ENCODE measurements at regions not wholly inside any gene's neighbourhood (a gene's known extent, or its start where the extent isn't known, plus 50 kb on each side); places are given as distances from the start of the nearest gene placed in this dataset.
A peak's percentile ranks its signal among the peaks of the same experiment; 100 is the strongest.

GRCh38 chr5:96146675-96147074 lies 185.0 kb upstream of the ELL2 start:
- no peak for TF ChIP-seq CTCF (IDR thresholded peaks at IDR 0.05)
- no peak for DNase-seq
- peak in 3 of 4 donors; percentile 57 to 78 (median 72) for ATAC-seq
- 79 to 82% methylated on average over 2 of the region's 2 CpGs for WGBS, 2 donors
- Histone ChIP-seq H3K4me3 (no peak overlapping the region), H3K27ac (no peak overlapping the region), H3K4me1 (peaks cover 3 to 13% (median 8%) of the 10 kb centered on the region in 3 donors), H3K27me3 (no peaks in the 10 kb centered on the region), H3K36me3 (no peaks in the 10 kb centered on the region), H3K9me3 (no peaks in the 10 kb centered on the region)
- no peak for FAIRE-seq
- intact Hi-C loops (cut with DNase I): no loop called here

DNA sequence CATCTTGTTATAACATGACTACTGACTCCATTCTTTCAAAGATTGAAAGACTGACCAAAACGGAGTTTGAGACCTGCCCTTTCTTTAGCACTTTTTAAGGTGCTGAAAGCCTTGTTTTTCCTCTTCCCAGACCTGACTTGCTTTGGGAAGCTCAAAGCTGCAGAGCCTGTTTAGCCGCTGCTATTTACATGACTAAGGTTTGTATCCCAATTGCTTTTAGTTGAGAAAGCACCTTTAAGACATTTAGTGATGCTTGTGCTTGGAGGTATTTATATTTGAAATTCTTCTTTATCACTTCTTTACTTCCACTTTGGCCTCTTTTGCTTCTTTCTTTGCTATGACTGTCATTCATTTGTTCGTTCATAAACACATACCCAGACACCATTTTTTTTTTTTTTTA lies 182.6 kb upstream of the ELL2 start:
- DNase-seq (no peak), ATAC-seq (no peak), FAIRE-seq (no peak)
- peaks cover 3 to 13% (median 8%) of the 10 kb centered on the region in 3 donors for H3K4me1 ChIP-seq
- WGBS, 2 donors: 81 to 89% methylated on average over 3 of the region's 3 CpGs
- H3K27ac ChIP-seq: no peak overlapping the region
- H3K4me3 ChIP-seq: no peak overlapping the region
- no peaks in the 10 kb centered on the region for H3K9me3 ChIP-seq
- H3K27me3 ChIP-seq: no peaks in the 10 kb centered on the region
- intact Hi-C loops (cut with DNase I): no loop called here
- no peaks in the 10 kb centered on the region for H3K36me3 ChIP-seq
- TF ChIP-seq CTCF (IDR thresholded peaks at IDR 0.05): no peak

- Histone ChIP-seq H3K27me3 (no peaks in the 10 kb centered on the region), H3K9me3 (no peaks in the 10 kb centered on the region), H3K4me1 (peaks cover 3 to 13% (median 8%) of the 10 kb centered on the region in 3 donors), H3K4me3 (no peak overlapping the region), H3K27ac (no peak overlapping the region), H3K36me3 (no peaks in the 10 kb centered on the region)
- DNase-seq (no peak), FAIRE-seq (no peak), ATAC-seq (no peak)
- TF ChIP-seq CTCF (IDR thresholded peaks at IDR 0.05): no peak
- 69 to 71% methylated on average over 2 of the region's 2 CpGs for WGBS, 2 donors
- intact Hi-C loops (cut with DNase I): no loop called here
These were observed 181.8 kb upstream of the ELL2 start for GRCh38 chr5:96143450-96143849.

DNA sequence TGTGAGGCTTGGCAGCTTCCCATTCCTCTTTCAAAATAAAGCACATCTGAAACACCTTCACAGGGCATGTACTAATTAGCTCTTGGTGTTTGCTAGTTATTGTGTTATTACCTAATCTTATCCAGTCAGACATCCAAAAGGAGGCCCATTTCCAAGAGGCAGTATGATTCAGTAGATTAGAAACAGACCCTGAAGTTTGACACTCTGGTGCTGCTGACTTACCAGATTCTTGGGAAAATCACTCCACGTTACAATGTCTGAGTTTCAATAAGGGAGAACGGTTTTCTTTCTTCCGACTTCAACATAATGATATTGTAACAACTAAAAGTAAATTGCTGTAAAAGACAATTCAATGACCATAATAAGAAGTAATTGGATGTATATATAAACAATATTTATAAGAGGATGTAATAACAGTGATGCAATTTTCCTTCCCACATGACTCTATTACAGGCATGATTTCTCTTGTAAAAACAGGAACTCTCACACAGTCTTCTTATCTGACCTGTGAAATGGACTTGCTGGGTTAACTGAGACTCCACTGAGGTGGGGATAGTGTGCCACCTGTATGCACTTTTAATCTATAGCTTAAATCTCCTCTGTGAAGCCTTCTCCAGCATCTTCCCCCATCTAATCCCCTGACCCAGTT lies 181.3 kb upstream of the ELL2 start:
- peaks cover 3 to 13% (median 8%) of the 10 kb centered on the region in 3 donors for H3K4me1 ChIP-seq
- no peak for TF ChIP-seq CTCF (IDR thresholded peaks at IDR 0.05)
- ATAC-seq: peak in 2 of 4 donors; percentile 24 to 31
- DNase-seq: no peak
- 80 to 92% methylated on average over 3 of the region's 3 CpGs for WGBS, 2 donors
- H3K36me3 ChIP-seq: no peaks in the 10 kb centered on the region
- intact Hi-C loops (cut with DNase I): no loop called here
- no peak for FAIRE-seq
- H3K27ac ChIP-seq: peak overlapping the region in 1 of 4 donors; percentile 7
- no peaks in the 10 kb centered on the region for H3K27me3 ChIP-seq
- no peaks in the 10 kb centered on the region for H3K9me3 ChIP-seq
- no peak overlapping the region for H3K4me3 ChIP-seq

- ATAC-seq: no peak
- intact Hi-C loops (cut with DNase I): no loop called here
- DNase-seq: no peak
- FAIRE-seq: no peak
- Histone ChIP-seq H3K36me3 (no peaks in the 10 kb centered on the region), H3K4me3 (no peak overlapping the region), H3K4me1 (peaks cover 3 to 13% (median 8%) of the 10 kb centered on the region in 3 donors), H3K9me3 (no peaks in the 10 kb centered on the region), H3K27ac (peak overlapping the region in 1 of 4 donors; percentile 7), H3K27me3 (no peaks in the 10 kb centered on the region)
- WGBS, 2 donors: 93 to 95% methylated on average over 5 of the region's 5 CpGs
- no peak for TF ChIP-seq CTCF (IDR thresholded peaks at IDR 0.05)
These were observed 180.6 kb upstream of the ELL2 start for GRCh38 chr5:96142184-96142781.

Measured in pancreas (tissue), 10 donors.